ENCODE measurements at regions not wholly inside any gene's neighbourhood (a gene's known extent, or its start where the extent isn't known, plus 50 kb on each side); places are given as distances from the start of the nearest gene placed in this dataset.

DNA sequence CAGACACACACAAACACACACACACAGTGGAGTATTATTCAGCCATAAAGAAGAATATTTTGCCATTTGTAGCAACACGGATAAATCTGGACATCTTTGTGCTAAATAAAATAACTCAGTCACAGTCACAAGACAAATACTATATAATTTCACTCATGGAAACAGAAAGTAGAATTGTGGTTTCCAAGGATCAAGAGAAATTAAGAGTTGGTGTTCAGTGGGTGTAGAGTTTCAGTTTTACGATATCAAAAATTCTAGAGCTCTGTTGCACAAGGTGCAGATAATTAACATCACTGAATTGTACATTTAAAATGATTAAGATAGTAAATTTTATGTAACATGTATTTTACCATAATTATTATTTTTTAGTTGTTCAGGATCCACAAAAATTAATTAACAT lies 1235.0 kb downstream of the XPNPEP1 start:
- H3K4me3 ChIP-seq (ENCODE audit: control insufficient read depth, low read depth, low read length), result no peak overlapping the region
- TF ChIP-seq, protein P1, sequence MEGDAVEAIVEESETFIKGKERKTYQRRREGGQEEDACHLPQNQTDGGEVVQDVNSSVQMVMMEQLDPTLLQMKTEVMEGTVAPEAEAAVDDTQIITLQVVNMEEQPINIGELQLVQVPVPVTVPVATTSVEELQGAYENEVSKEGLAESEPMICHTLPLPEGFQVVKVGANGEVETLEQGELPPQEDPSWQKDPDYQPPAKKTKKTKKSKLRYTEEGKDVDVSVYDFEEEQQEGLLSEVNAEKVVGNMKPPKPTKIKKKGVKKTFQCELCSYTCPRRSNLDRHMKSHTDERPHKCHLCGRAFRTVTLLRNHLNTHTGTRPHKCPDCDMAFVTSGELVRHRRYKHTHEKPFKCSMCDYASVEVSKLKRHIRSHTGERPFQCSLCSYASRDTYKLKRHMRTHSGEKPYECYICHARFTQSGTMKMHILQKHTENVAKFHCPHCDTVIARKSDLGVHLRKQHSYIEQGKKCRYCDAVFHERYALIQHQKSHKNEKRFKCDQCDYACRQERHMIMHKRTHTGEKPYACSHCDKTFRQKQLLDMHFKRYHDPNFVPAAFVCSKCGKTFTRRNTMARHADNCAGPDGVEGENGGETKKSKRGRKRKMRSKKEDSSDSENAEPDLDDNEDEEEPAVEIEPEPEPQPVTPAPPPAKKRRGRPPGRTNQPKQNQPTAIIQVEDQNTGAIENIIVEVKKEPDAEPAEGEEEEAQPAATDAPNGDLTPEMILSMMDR (conservative IDR thresholded peaks at IDR 0.05; ENCODE audit: control insufficient read depth, insufficient read depth, low read depth, low read length), result no peak

DNA sequence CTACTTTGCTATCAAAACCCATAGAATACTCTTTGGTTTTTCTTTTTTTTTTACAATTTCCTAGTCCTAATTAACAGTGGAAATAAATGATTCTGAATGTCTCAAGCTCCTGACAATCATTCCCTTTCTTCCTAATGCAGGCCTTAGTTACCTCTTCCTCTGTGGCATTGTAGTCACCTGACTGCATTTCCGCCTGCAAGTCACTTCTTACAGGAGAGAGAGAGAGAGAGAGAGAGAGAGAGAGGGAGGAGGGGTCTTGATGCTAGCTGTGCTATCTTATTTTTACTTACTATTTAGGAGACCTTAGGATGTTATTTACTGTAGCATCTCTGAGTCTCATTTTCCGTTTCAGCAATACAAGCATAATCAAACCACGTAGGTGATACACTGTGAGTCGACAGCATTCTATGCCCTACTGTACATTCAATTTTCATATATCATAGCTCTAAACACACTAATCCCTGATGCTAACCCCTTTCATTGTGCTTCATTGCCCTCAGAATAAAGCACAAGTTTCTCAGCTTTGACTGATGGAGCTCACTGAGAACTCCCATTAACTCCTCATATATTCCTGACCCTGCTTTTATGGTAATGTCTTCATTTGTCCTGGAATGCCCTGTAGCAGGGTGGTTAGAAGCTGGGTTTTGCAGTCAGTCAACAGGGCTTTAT lies 1237.3 kb downstream of the XPNPEP1 start:
- TF ChIP-seq, protein P1 (conservative IDR thresholded peaks at IDR 0.05; ENCODE audit: control insufficient read depth, insufficient read depth, low read depth, low read length), result no peak
- no peak overlapping the region for H3K4me3 ChIP-seq (ENCODE audit: control insufficient read depth, low read depth, low read length)
- DNase-seq (ENCODE audit: low read depth), result no peak

More for the DNA sequence above, 1235.0 kb downstream of the XPNPEP1 start:
- DNase-seq (ENCODE audit: low read depth), result no peak

DNA sequence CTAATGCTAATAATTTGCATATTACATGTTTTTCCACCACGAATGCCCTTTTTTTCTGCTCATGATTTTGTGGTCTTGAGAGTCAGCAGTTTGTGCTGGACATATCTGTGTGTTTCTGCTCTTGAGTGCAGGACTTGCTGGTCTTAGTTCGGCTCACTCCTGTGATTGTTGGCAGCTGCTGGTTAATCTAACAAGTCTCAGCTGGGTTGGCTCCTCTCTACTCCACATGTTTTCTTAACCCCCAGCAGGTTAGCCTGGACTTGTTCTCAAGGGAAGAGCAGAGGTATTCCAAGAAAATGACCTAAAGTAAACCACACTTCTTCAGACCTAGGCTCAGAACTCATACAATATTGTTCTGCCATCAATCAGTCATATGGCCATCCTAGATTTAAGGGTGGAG lies 1238.9 kb downstream of the XPNPEP1 start:
- TF ChIP-seq, protein P1 (conservative IDR thresholded peaks at IDR 0.05; ENCODE audit: control insufficient read depth, insufficient read depth, low read depth, low read length), result no peak
- DNase-seq (ENCODE audit: low read depth), result peak; percentile 31
- H3K4me3 ChIP-seq (ENCODE audit: control insufficient read depth, low read depth, low read length), result no peak overlapping the region

DNA sequence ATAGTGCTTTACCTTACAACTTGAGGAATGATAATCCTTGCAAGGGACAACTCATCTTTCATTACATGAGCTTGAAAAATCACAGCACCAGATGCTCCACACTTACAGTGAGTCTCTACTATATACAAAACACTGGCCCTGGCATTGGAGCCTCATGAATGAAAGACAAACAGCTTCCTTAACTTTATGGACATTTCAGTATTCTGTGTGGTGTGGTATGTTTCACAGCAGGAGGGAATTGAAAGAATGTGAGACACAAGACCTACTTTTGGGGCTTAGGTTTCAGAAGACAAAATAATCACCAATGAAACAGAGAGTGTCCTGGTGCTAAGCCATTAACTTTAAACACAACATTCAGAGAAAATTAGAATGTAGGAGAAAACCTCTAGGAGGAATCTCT lies 1249.6 kb downstream of the XPNPEP1 start:
- no peak for DNase-seq (ENCODE audit: low read depth)
- TF ChIP-seq, protein P1 (conservative IDR thresholded peaks at IDR 0.05; ENCODE audit: control insufficient read depth, insufficient read depth, low read depth, low read length), result no peak

DNA sequence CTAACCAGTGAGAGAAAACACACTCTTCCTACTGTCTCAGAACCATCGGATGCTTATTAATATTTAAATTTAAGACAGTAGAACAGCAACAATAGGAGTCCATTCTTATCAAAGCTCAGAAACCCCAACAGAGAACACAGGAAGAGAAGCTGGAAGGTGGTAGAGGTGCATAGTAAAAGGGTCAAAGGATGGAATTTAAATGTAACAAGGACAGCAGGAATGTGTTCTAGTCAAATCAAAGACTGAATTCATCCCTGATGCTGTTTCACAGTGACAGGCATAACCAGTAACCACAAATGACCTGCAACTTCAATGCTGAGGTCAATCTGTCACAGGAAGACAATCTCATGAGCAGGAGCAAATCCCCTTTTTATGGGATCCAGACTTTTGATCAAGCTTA lies 1259.7 kb downstream of the XPNPEP1 start:
- DNase-seq (ENCODE audit: low read depth), result no peak
- TF ChIP-seq, protein P1 (conservative IDR thresholded peaks at IDR 0.05; ENCODE audit: control insufficient read depth, insufficient read depth, low read depth, low read length), result no peak
- H3K4me3 ChIP-seq (ENCODE audit: control insufficient read depth, low read depth, low read length), result no peak overlapping the region

More for the DNA sequence above, 1249.6 kb downstream of the XPNPEP1 start:
- no peak overlapping the region for H3K4me3 ChIP-seq (ENCODE audit: control insufficient read depth, low read depth, low read length)

DNA sequence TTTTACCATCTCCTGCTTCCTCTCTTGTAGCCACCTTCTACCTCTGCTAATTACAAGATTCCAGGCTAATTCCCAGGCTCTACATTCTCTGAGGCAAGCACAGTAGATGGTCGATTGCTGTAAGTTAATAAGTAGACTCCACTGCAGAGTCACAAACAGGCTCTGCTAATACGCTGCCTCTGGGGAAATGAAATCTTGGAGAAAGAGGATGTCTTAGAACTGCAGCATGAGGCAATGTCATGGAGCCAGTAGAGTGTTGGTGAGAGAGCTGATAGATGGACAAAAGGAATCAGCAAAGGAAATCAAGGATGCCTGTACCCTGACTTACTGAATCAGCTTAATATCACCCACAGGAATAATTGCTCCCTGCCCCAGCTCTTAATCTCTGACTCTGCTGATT lies 1260.3 kb downstream of the XPNPEP1 start:
- TF ChIP-seq, protein P1 (conservative IDR thresholded peaks at IDR 0.05; ENCODE audit: control insufficient read depth, insufficient read depth, low read depth, low read length), result no peak
- no peak overlapping the region for H3K4me3 ChIP-seq (ENCODE audit: control insufficient read depth, low read depth, low read length)

More for the DNA sequence above, 1260.3 kb downstream of the XPNPEP1 start:
- DNase-seq (ENCODE audit: low read depth), result no peak

Measured in fibroblast of mammary gland (primary cell).